ENCODE measurements at regions not wholly inside any gene's neighbourhood (a gene's known extent, or its start where the extent isn't known, plus 50 kb on each side); places are given as distances from the start of the nearest gene placed in this dataset.

DNA sequence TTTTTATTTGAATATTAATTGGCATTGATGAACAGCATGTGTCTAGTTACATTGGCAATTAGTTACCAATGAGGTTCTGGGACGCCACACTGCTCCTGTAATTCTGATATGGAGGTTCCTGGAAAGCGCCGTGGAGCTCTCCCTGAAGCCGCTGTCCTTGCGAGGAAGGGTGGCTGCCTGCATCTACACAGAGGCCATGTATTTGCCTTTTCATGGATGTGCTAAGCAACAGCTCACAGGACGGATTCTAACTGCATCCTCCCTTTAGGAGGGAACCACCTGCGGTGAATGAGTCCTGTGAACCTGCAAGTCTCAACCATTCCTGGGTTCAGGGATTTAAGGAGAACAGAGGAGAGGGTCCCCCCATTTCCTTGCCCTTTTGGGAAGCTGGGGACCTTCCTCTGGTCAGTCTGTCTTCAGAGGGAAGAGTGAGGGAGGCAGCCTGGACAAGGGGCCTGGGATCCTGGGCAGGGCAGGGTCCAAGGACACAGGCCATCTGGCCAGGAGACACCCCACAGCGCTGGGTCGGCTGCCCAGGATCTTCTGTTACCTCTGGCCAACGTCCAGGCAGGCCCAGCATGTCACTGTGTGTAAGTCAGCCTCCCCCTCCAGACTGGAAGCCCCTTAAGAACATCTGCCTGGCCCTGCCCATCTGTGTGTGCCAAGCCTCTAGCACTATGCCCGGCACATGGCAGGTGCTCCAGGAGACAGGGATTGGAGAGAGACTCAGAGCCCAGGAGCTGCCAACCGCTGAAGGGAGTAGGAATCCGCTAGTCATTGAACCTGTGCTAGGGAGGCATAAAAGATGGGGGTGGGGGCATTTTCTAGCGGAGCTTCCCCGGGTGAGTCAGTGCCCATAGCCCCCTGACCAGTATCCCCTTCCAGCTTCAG is 314.1 kb upstream of the TNRC6C start:
- TF ChIP-seq POLR2AphosphoS5 (IDR thresholded peaks at IDR 0.05) (no peak), POLR2A (IDR thresholded peaks at IDR 0.05) (no peak)
- TF ChIP-seq, protein P1, sequence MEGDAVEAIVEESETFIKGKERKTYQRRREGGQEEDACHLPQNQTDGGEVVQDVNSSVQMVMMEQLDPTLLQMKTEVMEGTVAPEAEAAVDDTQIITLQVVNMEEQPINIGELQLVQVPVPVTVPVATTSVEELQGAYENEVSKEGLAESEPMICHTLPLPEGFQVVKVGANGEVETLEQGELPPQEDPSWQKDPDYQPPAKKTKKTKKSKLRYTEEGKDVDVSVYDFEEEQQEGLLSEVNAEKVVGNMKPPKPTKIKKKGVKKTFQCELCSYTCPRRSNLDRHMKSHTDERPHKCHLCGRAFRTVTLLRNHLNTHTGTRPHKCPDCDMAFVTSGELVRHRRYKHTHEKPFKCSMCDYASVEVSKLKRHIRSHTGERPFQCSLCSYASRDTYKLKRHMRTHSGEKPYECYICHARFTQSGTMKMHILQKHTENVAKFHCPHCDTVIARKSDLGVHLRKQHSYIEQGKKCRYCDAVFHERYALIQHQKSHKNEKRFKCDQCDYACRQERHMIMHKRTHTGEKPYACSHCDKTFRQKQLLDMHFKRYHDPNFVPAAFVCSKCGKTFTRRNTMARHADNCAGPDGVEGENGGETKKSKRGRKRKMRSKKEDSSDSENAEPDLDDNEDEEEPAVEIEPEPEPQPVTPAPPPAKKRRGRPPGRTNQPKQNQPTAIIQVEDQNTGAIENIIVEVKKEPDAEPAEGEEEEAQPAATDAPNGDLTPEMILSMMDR (IDR thresholded peaks at IDR 0.05) = no peak

All from breast epithelium (tissue), 3 donors.